ENCODE measurements at regions not wholly inside any gene's neighbourhood (a gene's known extent, or its start where the extent isn't known, plus 50 kb on each side); places are given as distances from the start of the nearest gene placed in this dataset.
A peak's percentile ranks its signal among the peaks of the same experiment; 100 is the strongest.

DNA sequence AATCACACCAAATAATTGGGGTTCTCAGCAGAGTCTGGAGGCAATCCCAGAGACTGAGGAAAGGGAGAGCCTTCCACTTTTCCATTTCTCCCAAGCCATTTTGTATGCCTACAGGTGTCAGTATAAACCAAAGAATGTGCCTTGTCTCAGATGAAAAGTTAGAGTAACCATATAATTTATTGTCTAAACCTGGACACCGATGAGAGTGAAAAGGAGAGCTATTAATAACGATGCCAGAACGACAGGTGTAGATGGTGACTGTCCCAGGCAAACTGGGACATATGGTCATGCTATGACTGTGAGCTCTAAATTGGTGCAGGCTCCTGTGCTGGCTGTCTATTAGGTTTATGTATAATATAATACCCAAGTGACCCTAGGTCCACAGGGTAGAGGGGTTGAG lies 219.6 kb downstream of the ARHGAP12 start:
- H3K27ac ChIP-seq (ENCODE audit: low read depth, low read length), result no peak overlapping the region

DNA sequence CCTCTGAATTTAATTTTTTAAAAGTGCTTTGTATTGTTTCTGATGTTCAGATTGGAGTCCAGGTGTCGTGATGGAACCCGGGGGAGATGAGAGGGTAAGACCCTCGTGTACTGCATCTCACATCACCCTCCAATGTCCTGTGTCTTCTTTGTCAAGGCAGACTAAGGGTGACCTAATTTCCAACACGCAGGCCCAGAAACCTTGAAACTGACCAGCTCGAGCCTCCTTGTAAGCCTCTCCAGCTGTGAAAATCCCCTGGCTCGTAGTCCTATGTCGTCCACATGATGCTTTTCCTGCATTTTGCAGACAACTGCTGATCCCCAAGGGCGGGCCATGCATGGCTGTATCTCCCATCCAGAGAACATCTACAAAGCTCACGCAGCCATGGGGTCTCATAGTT lies 220.2 kb downstream of the ARHGAP12 start:
- Histone ChIP-seq H3K79me2 (ENCODE audit: control insufficient read depth, insufficient read depth, low read length) (no peaks in the 10 kb centered on the region), H2BK15ac (replicated peaks; ENCODE audit: low read depth) (no peak overlapping the region), H3K27ac (ENCODE audit: low read depth, low read length) (peak overlapping the region; percentile 96), H3K36me3 (ENCODE audit: control insufficient read depth, insufficient read depth, low read length) (no peaks in the 10 kb centered on the region), H3K56ac (ENCODE audit: low read length) (peak overlapping the region; percentile 79), H3K23ac (ENCODE audit: low read length) (peak overlapping the region; percentile 6), H3K4me3 (ENCODE audit: low read length) (no peak overlapping the region), H3K27me3 (ENCODE audit: insufficient read depth, low read length, poor library complexity) (no peaks in the 10 kb centered on the region), H3K18ac (ENCODE audit: low read length) (peak overlapping the region; percentile 89), H3K4ac (ENCODE audit: low read depth, low read length) (peak overlapping the region; percentile 78), H4K5ac (ENCODE audit: low read length) (peak overlapping the region; percentile 27), H2BK120ac (ENCODE audit: low read depth, low read length) (peak overlapping the region; percentile 76), H3K4me2 (ENCODE audit: low read length) (no peak overlapping the region), H2BK5ac (ENCODE audit: low read length) (peak overlapping the region; percentile 60), H4K8ac (ENCODE audit: low read depth, low read length) (no peak overlapping the region), H3K79me1 (ENCODE audit: low read length) (no peaks in the 10 kb centered on the region), H2AK5ac (ENCODE audit: low read length) (peak overlapping the region; percentile 60), H3K4me1 (ENCODE audit: control insufficient read depth, low read depth, low read length) (peaks cover 15% of the 10 kb centered on the region), H3K9ac (ENCODE audit: low read length) (peak overlapping the region; percentile 49)
- DNase-seq, result peak; percentile 23
- no CpG with 5 or more reads among the region's 9 CpGs for WGBS (ENCODE audit: extremely low coverage, insufficient coverage, low lambda C conversion rate)

More for the DNA sequence above, 219.6 kb downstream of the ARHGAP12 start:
- peaks cover 15% of the 10 kb centered on the region for H3K4me1 ChIP-seq (ENCODE audit: control insufficient read depth, low read depth, low read length)
- peak overlapping the region; percentile 79 for H3K56ac ChIP-seq (ENCODE audit: low read length)
- H2BK120ac ChIP-seq (ENCODE audit: low read depth, low read length), result no peak overlapping the region
- H2BK15ac ChIP-seq (replicated peaks; ENCODE audit: low read depth), result no peak overlapping the region
- no peaks in the 10 kb centered on the region for H3K27me3 ChIP-seq (ENCODE audit: insufficient read depth, low read length, poor library complexity)
- H2AK5ac ChIP-seq (ENCODE audit: low read length), result peak overlapping the region; percentile 32
- no peak overlapping the region for H3K9ac ChIP-seq (ENCODE audit: low read length)
- no peak overlapping the region for H3K4me3 ChIP-seq (ENCODE audit: low read length)
- H3K23ac ChIP-seq (ENCODE audit: low read length), result peak overlapping the region; percentile 6
- H3K79me1 ChIP-seq (ENCODE audit: low read length), result no peaks in the 10 kb centered on the region
- H2BK5ac ChIP-seq (ENCODE audit: low read length), result peak overlapping the region; percentile 60
- H3K4ac ChIP-seq (ENCODE audit: low read depth, low read length), result no peak overlapping the region
- DNase-seq, result no peak
- H4K5ac ChIP-seq (ENCODE audit: low read length), result no peak overlapping the region
- no peak overlapping the region for H3K4me2 ChIP-seq (ENCODE audit: low read length)
- H3K18ac ChIP-seq (ENCODE audit: low read length), result peak overlapping the region; percentile 3
- H3K79me2 ChIP-seq (ENCODE audit: control insufficient read depth, insufficient read depth, low read length), result no peaks in the 10 kb centered on the region
- no peaks in the 10 kb centered on the region for H3K36me3 ChIP-seq (ENCODE audit: control insufficient read depth, insufficient read depth, low read length)
- no peak overlapping the region for H4K8ac ChIP-seq (ENCODE audit: low read depth, low read length)
- WGBS (ENCODE audit: extremely low coverage, insufficient coverage, low lambda C conversion rate), result no CpG with 5 or more reads among the region's 3 CpGs

DNA sequence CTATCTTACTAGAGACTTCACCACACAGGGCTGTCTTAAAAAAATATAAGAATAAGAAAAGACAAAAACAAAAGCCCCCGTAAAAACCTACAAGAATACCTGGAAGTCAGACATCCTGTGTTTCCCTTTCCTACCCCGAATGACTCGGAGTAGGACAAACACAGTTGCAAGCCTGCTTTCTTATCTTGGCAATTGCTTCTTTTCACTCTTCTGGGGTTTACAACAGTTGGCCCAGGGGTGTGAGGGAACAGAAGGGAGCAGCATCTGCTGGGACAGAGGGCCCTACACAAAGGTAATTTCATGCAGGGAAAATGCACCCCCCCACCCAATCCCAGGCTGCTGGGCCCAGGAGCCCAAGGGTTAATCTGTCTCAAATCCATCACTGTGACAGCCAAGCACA lies 220.6 kb downstream of the ARHGAP12 start:
- peaks cover 15% of the 10 kb centered on the region for H3K4me1 ChIP-seq (ENCODE audit: control insufficient read depth, low read depth, low read length)
- H2AK5ac ChIP-seq (ENCODE audit: low read length), result no peak overlapping the region
- H3K79me1 ChIP-seq (ENCODE audit: low read length), result no peaks in the 10 kb centered on the region
- H3K4me2 ChIP-seq (ENCODE audit: low read length), result no peak overlapping the region
- H3K27ac ChIP-seq (ENCODE audit: low read depth, low read length), result peak overlapping the region; percentile 96
- WGBS (ENCODE audit: extremely low coverage, insufficient coverage, low lambda C conversion rate), result no CpG with 5 or more reads among the region's 3 CpGs
- H4K8ac ChIP-seq (ENCODE audit: low read depth, low read length), result peak overlapping the region; percentile 81
- peak overlapping the region; percentile 76 for H2BK120ac ChIP-seq (ENCODE audit: low read depth, low read length)
- no peaks in the 10 kb centered on the region for H3K36me3 ChIP-seq (ENCODE audit: control insufficient read depth, insufficient read depth, low read length)
- H3K4ac ChIP-seq (ENCODE audit: low read depth, low read length), result peak overlapping the region; percentile 78
- no peaks in the 10 kb centered on the region for H3K27me3 ChIP-seq (ENCODE audit: insufficient read depth, low read length, poor library complexity)
- H4K5ac ChIP-seq (ENCODE audit: low read length), result no peak overlapping the region
- H3K18ac ChIP-seq (ENCODE audit: low read length), result peak overlapping the region; percentile 89
- no peaks in the 10 kb centered on the region for H3K79me2 ChIP-seq (ENCODE audit: control insufficient read depth, insufficient read depth, low read length)
- peak overlapping the region; percentile 49 for H3K9ac ChIP-seq (ENCODE audit: low read length)
- peak overlapping the region; percentile 28 for H2BK15ac ChIP-seq (replicated peaks; ENCODE audit: low read depth)
- DNase-seq, result peak; percentile 75
- H3K56ac ChIP-seq (ENCODE audit: low read length), result peak overlapping the region; percentile 79
- H2BK5ac ChIP-seq (ENCODE audit: low read length), result peak overlapping the region; percentile 60
- no peak overlapping the region for H3K4me3 ChIP-seq (ENCODE audit: low read length)
- no peak overlapping the region for H3K23ac ChIP-seq (ENCODE audit: low read length)

DNA sequence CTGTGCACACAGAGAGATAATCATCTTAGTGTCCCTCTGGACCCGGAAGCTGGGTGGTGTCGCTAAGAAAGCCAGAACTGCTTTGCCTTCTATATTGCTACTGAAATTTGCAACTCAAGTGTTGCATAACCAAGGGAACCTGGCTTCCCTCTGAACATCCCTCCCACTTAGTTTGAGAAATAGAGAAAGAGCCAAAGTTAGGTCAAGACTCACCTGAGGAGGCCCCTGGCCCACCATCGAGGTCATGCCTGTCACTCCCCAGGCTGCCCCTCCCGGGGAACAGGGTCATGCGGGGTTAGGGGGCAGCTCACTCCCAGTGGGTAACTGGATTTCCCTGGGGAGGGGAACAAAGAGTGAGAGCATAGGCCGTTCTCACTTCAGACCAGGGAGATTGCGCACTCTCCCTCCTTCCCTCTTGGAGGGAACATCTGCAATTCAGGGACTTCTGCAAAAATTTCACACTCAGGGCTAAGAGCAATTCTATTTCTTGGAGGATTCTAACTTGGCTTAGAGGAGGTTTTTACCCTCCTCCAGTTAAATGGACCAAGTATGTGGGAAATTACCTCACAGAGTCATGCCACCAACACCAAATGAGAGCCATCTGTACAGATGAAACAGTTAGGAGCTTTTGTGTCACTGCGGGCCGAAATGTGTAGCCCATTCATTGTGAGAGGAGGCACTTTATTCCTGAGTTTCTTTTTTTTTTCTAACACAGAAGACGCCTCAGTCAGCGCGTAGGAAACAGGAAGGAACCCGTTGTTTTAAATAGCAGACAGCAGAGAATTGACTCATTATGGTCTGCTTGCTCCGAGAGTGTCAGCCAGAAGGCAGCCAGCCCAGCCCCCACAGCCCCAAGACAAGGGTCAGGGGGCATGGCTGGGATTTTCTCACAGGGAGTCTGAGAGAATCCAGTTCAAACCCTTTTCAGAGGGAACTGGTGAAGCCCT lies 221.3 kb downstream of the ARHGAP12 start:
- no peak overlapping the region for H4K5ac ChIP-seq (ENCODE audit: low read length)
- peak overlapping the region; percentile 80 for H3K56ac ChIP-seq (ENCODE audit: low read length)
- H3K4me3 ChIP-seq (ENCODE audit: low read length), result no peak overlapping the region
- peak overlapping the region; percentile 89 for H3K18ac ChIP-seq (ENCODE audit: low read length)
- H3K79me2 ChIP-seq (ENCODE audit: control insufficient read depth, insufficient read depth, low read length), result no peaks in the 10 kb centered on the region
- no peaks in the 10 kb centered on the region for H3K36me3 ChIP-seq (ENCODE audit: control insufficient read depth, insufficient read depth, low read length)
- no peaks in the 10 kb centered on the region for H3K27me3 ChIP-seq (ENCODE audit: insufficient read depth, low read length, poor library complexity)
- H3K4me2 ChIP-seq (ENCODE audit: low read length), result no peak overlapping the region
- H3K23ac ChIP-seq (ENCODE audit: low read length), result peak overlapping the region; percentile 51
- no CpG with 5 or more reads among the region's 14 CpGs for WGBS (ENCODE audit: extremely low coverage, insufficient coverage, low lambda C conversion rate)
- peak overlapping the region; percentile 56 for H3K9ac ChIP-seq (ENCODE audit: low read length)
- peak overlapping the region; percentile 96 for H3K27ac ChIP-seq (ENCODE audit: low read depth, low read length)
- no peak overlapping the region for H2AK5ac ChIP-seq (ENCODE audit: low read length)
- no peak overlapping the region for H3K4ac ChIP-seq (ENCODE audit: low read depth, low read length)
- peak overlapping the region; percentile 83 for H2BK5ac ChIP-seq (ENCODE audit: low read length)
- peak overlapping the region; percentile 76 for H2BK120ac ChIP-seq (ENCODE audit: low read depth, low read length)
- no peaks in the 10 kb centered on the region for H3K79me1 ChIP-seq (ENCODE audit: low read length)
- H3K4me1 ChIP-seq (ENCODE audit: control insufficient read depth, low read depth, low read length), result peaks cover 15% of the 10 kb centered on the region
- H4K8ac ChIP-seq (ENCODE audit: low read depth, low read length), result peak overlapping the region; percentile 81
- peak; percentile 89 for DNase-seq
- H2BK15ac ChIP-seq (replicated peaks; ENCODE audit: low read depth), result peak overlapping the region; percentile 10

DNA sequence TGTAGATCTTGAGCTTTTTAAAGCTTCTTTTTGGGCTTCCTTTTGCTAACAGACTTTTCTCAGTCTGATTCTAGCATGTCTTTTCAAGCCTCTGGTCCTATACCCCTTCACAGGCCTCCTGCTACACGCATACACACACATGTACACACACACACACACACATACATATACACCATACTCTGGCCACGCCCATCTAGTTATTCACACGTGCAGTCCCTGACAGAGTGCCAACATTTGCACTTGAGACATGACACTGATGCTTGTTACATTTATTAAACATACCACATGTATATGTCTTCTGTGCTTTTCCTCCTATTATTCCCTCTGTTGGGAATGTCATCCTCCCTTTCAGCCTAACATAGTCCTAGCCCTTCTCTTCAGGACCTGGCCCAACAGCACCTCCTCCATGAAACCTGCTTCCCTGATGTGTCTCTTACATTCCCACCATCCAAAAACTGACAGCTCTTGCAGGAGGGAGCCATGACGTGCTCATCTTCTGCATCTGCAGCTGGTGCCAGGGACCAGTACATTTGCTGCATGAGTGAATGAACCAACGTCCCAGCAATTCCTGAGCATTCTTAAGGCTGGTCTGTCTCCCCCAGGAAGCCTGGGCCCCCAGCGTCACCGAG lies 222.1 kb downstream of the ARHGAP12 start:
- H3K56ac ChIP-seq (ENCODE audit: low read length), result peak overlapping the region; percentile 34
- no peak for DNase-seq
- no peak overlapping the region for H4K5ac ChIP-seq (ENCODE audit: low read length)
- H3K4me2 ChIP-seq (ENCODE audit: low read length), result no peak overlapping the region
- no peaks in the 10 kb centered on the region for H3K27me3 ChIP-seq (ENCODE audit: insufficient read depth, low read length, poor library complexity)
- no peak overlapping the region for H2BK15ac ChIP-seq (replicated peaks; ENCODE audit: low read depth)
- no peaks in the 10 kb centered on the region for H3K36me3 ChIP-seq (ENCODE audit: control insufficient read depth, insufficient read depth, low read length)
- H2BK120ac ChIP-seq (ENCODE audit: low read depth, low read length), result no peak overlapping the region
- no peak overlapping the region for H3K4ac ChIP-seq (ENCODE audit: low read depth, low read length)
- H3K4me3 ChIP-seq (ENCODE audit: low read length), result no peak overlapping the region
- H3K27ac ChIP-seq (ENCODE audit: low read depth, low read length), result peak overlapping the region; percentile 96
- H3K18ac ChIP-seq (ENCODE audit: low read length), result peak overlapping the region; percentile 89
- H3K4me1 ChIP-seq (ENCODE audit: control insufficient read depth, low read depth, low read length), result peaks cover 15% of the 10 kb centered on the region
- H2AK5ac ChIP-seq (ENCODE audit: low read length), result no peak overlapping the region
- H3K79me2 ChIP-seq (ENCODE audit: control insufficient read depth, insufficient read depth, low read length), result no peaks in the 10 kb centered on the region
- H3K23ac ChIP-seq (ENCODE audit: low read length), result no peak overlapping the region
- no peak overlapping the region for H4K8ac ChIP-seq (ENCODE audit: low read depth, low read length)
- peak overlapping the region; percentile 12 for H2BK5ac ChIP-seq (ENCODE audit: low read length)
- H3K9ac ChIP-seq (ENCODE audit: low read length), result no peak overlapping the region
- H3K79me1 ChIP-seq (ENCODE audit: low read length), result no peaks in the 10 kb centered on the region
- no CpG with 5 or more reads among the region's 7 CpGs for WGBS (ENCODE audit: extremely low coverage, insufficient coverage, low lambda C conversion rate)
